Heart right ventricle (tissue), 16 donors: ENCODE measurements at regions not wholly inside any gene's neighbourhood (a gene's known extent, or its start where the extent isn't known, plus 50 kb on each side); places are given as distances from the start of the nearest gene placed in this dataset.

ENCODE experiments used
- ATAC-seq, 8 donors: fragments of 200-7000 bp; cut with Tn5 transposase; one replicate each; pipeline ENCODE4 v1.9.1; 2020; ENCODE audit warnings: mild to moderate bottlenecking in 8 of 8, moderate library complexity in 8 of 8, moderate number of reproducible peaks in 1 of 8
- DNase-seq, 2 donors: peaks; one replicate each; pipeline ENCODE4 v3.0.0-alpha.2; 2020
- H3K27ac ChIP-seq, 10 donors: fragments of 200-600 bp; sonication (generic) in 2 of 10; one replicate each; pipeline versions ENCODE4 v1.5.0 to v1.8.0; 2020 to 2022; ENCODE audit warnings: mild to moderate bottlenecking in 3 of 10
- H3K27me3 ChIP-seq, 7 donors: fragments of 200-600 bp; one replicate each; pipeline ENCODE4 v1.8.0; 2021 to 2022; ENCODE audit warnings: mild to moderate bottlenecking in 2 of 7
- H3K36me3 ChIP-seq, 9 donors: fragments of 200-600 bp; sonication (generic) in 1 of 9; one replicate each; pipeline versions ENCODE4 v1.5.0 to v1.8.0; 2020 to 2022; ENCODE audit warnings: mild to moderate bottlenecking in 2 of 9
- H3K4me1 ChIP-seq, 9 donors: fragments of 200-600 bp; sonication (generic) in 1 of 9; one replicate each; pipeline versions ENCODE4 v1.5.0 to v1.8.0; 2020 to 2022; ENCODE audit warnings: mild to moderate bottlenecking in 4 of 9
- H3K4me3 ChIP-seq, 10 donors: fragments of 200-600 bp; sonication (generic) in 2 of 10; one replicate each; pipeline versions ENCODE4 v1.5.0 to v1.8.0; 2020 to 2022; ENCODE audit warnings: mild to moderate bottlenecking in 7 of 10, moderate library complexity in 2 of 10
- H3K9me3 ChIP-seq, 11 donors: fragments of 200-600 bp in 10 of 11; sonication (generic) in 2 of 11; one replicate each; pipeline versions ENCODE4 v1.5.0 to v1.8.0; 2013 to 2022; ENCODE audit warnings: mild to moderate bottlenecking in 2 of 11, control low read depth in 1 of 11, moderate library complexity in 1 of 11
- WGBS, 2 donors: extraction: QIAGEN DNeasy Blood & Tissue Kit; methylation state at CpG; one replicate each; pipeline ENCODE4 v1.1.7; 2013; ENCODE audit warnings: inconsistent platforms in 1 of 2; 5-methylcytosine and 5-hydroxymethylcytosine counted together
- intact Hi-C, 10 donors: fragments of 100-400 bp; cut with DNase I; formaldehyde crosslinking; loops; one replicate each; pipeline versions ENCODE4 v1.11.1 to v1.14.2; 2022
- TF ChIP-seq, protein P1 (sequence below), 9 donors: fragments of 200-600 bp; sonication (generic) in 2 of 9; IDR thresholded peaks; one replicate each; pipeline versions ENCODE4 v1.5.0 to v1.8.0; 2021 to 2022; ENCODE audit warnings: antibody characterized with exemption in 9 of 9, mild to moderate bottlenecking in 5 of 9, moderate library complexity in 1 of 9
- donor health status: Arrhythmogenic right ventricular cardiomyopathy.
- donor health status: ischemic (EF 13 %, LVEDD 7.1; RV severe dilation, severe dysfunction).
- donor health status: healthy with polysubstance abuse.
- donor health status: DM: no; HTN: yes; CAD: no.
- donor health status: DM: no; HTN: no; CAD: no.
- donor health status: ischemic (EF 25% LVEDD 6.9; RV normal size, moderate dysfunction).
- donor health status: ischemic (EF 25% LVEDD 5.7; RV mildly dilated, moderate dysfunction).
- donor health status: healthy.
- donor health status: DM: yes; HTN: yes; CAD: no.
- donor health status: Ischemic cardiomyopathy.
- donor health status: ischemic (EF 35%, LVEDD 5.7; RV mildly dilated, moderate dysfunction).
- donor health status: nonischemic (EF 11% LVEDD 7.7; RV severe dilation, severe dysfunction).
- donor health status: DM: yes; HTN: yes; CAD: no.
- donor health status: PGD.
- donor health status: ischemic (EF 29% LVEDD 5.4; RV normal size, mild dysfunction).
- donor health status: nonischemic (EF 23%, LVEDD 6.1; RV moderate dilation, normal function).

DNA sequence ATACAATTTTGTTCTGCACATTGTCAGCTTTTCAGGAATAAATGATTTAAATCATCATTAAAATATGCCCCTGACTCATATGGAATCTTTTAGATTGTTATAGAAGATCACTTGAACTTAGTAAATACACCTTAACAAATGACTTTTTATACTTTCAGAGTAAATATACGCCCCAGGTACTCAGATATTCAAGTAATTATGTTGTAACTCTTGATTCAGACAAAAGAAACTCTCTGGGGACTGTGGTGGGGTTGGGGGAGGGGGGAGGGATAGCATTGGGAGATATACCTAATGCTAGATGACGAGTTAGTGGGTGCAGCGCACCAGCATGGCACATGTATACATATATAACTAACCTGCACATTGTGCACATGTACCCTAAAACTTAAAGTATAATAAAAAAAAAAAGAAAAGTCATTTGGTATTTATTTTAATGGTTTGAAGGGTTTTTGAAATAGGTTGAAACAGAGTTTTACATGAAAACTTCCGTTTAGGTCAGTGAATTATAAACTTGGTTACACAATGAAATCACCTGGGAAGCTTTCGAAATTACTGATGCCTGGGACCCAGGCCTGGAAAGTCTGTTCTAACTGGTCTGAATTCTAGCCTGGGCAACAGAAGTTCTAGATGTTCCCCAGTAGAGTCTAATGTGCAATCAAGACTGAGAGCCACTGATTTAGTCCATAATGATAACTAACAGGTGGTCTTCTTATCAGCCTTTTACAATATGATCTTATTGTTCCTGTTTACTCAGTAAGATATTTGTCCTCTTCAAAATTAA is 320.5 kb upstream of the NR5A2 start:
- DNase-seq (no peak), ATAC-seq (no peak)
- peaks cover 0 to 24% (median 18%) of the 10 kb centered on the region in 11 donors for H3K9me3 ChIP-seq
- H3K27ac ChIP-seq = no peak overlapping the region
- 81 to 84% methylated on average over 3 of the region's 5 CpGs for WGBS, 2 donors
- H3K36me3 ChIP-seq = no peaks in the 10 kb centered on the region
- no peaks in the 10 kb centered on the region for H3K27me3 ChIP-seq
- TF ChIP-seq, protein P1, sequence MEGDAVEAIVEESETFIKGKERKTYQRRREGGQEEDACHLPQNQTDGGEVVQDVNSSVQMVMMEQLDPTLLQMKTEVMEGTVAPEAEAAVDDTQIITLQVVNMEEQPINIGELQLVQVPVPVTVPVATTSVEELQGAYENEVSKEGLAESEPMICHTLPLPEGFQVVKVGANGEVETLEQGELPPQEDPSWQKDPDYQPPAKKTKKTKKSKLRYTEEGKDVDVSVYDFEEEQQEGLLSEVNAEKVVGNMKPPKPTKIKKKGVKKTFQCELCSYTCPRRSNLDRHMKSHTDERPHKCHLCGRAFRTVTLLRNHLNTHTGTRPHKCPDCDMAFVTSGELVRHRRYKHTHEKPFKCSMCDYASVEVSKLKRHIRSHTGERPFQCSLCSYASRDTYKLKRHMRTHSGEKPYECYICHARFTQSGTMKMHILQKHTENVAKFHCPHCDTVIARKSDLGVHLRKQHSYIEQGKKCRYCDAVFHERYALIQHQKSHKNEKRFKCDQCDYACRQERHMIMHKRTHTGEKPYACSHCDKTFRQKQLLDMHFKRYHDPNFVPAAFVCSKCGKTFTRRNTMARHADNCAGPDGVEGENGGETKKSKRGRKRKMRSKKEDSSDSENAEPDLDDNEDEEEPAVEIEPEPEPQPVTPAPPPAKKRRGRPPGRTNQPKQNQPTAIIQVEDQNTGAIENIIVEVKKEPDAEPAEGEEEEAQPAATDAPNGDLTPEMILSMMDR (IDR thresholded peaks at IDR 0.05) = no peak
- no peaks in the 10 kb centered on the region for H3K4me1 ChIP-seq
- intact Hi-C loops = no loop called here
- no peak overlapping the region for H3K4me3 ChIP-seq

DNA sequence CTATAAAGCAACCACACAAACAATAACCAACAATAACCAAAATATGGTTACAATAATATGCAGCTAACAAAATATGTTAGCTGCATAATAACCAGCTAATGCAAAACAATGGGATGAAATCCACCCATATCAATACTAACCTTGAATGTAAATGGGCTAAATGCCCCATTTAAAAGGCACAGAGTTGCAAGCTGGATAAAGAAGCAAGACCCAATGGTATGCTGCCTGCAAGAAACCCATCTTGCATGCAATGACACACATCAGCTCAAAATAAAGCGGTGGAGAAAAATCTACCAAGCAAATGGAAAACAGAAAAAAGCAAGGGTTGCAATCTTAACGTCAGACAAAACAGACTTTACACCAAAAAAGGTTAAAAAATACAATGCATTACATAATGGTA is 316.5 kb upstream of the NR5A2 start:
- Histone ChIP-seq H3K36me3 (no peaks in the 10 kb centered on the region), H3K4me1 (no peaks in the 10 kb centered on the region), H3K4me3 (no peak overlapping the region), H3K9me3 (peaks cover 0 to 39% (median 23%) of the 10 kb centered on the region in 11 donors), H3K27me3 (no peaks in the 10 kb centered on the region), H3K27ac (no peak overlapping the region)
- 86% methylated on average over 2 of the region's 2 CpGs for WGBS, 2 donors
- DNase-seq = no peak
- no peak for ATAC-seq
- intact Hi-C loops = no loop called here
- TF ChIP-seq, protein P1 (IDR thresholded peaks at IDR 0.05) = no peak

DNA sequence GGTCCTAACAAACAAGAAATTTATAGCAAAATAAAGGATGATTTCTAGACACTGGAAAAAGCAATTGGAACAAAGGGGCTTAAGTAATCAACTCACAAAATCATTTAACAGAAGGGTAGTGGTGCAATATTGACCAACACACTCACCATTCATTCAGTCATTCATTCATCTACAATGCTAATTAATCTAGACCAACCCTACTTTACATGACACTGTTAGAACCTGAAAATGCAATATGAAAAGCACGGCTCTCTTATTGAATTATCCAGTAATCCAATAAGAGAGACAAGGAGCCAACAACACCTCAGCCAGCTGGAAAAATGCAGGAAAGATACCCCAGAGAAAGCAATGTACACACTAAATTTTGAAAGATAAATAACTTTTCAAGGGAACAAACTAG is 310.8 kb upstream of the NR5A2 start:
- H3K4me3 ChIP-seq = no peak overlapping the region
- WGBS, 2 donors = 77 to 83% methylated on average over 1 of the region's 1 CpG
- intact Hi-C loops = no loop called here

GRCh38 chr1:199719156-199719842 is 308.2 kb upstream of the NR5A2 start:
- peaks cover 0 to 6% (median 0%) of the 10 kb centered on the region in 9 donors for H3K4me1 ChIP-seq
- no peak for DNase-seq
- no peaks in the 10 kb centered on the region for H3K27me3 ChIP-seq
- WGBS, 2 donors = 53 to 59% methylated on average over 3 of the region's 3 CpGs
- no peak overlapping the region for H3K4me3 ChIP-seq
- intact Hi-C loops = no loop called here
- H3K27ac ChIP-seq = no peak overlapping the region
- ATAC-seq = no peak
- peaks cover 0 to 8% (median 0%) of the 10 kb centered on the region in 11 donors for H3K9me3 ChIP-seq
- TF ChIP-seq, protein P1 (IDR thresholded peaks at IDR 0.05) = no peak
- H3K36me3 ChIP-seq = no peaks in the 10 kb centered on the region

More for the DNA sequence above, 310.8 kb upstream of the NR5A2 start:
- Histone ChIP-seq H3K4me1 (peaks cover 0 to 6% (median 0%) of the 10 kb centered on the region in 9 donors), H3K27ac (no peak overlapping the region), H3K36me3 (no peaks in the 10 kb centered on the region), H3K9me3 (peaks cover 0 to 19% (median 8%) of the 10 kb centered on the region in 11 donors), H3K27me3 (no peaks in the 10 kb centered on the region)
- DNase-seq = no peak
- TF ChIP-seq, protein P1 (IDR thresholded peaks at IDR 0.05) = no peak
- no peak for ATAC-seq
